Panc1 (cell line): ENCODE measurements at regions not wholly inside any gene's neighbourhood (a gene's known extent, or its start where the extent isn't known, plus 50 kb on each side); places are given as distances from the start of the nearest gene placed in this dataset.

Experiments used
- POLR2AphosphoS5 ChIP-seq: IDR thresholded peaks from 2 replicates; pipeline ENCODE4 v1.6.1; 2012; ENCODE audit warnings: mild to moderate bottlenecking, low read depth, low read length, moderate library complexity
- SIN3A ChIP-seq: IDR thresholded peaks from 2 replicates; pipeline ENCODE4 v1.6.1; 2012; ENCODE audit warnings: low read depth, mild to moderate bottlenecking, low read length, moderate library complexity, borderline replicate concordance; ENCODE audit not compliant: insufficient read depth
- TCF7L2 ChIP-seq: IDR thresholded peaks from 2 replicates; pipeline ENCODE4 v1.6.1; 2011; ENCODE audit warnings: mild to moderate bottlenecking, low read depth, low read length, inconsistent platforms
- TF ChIP-seq, protein P1 (sequence below): fragments of 450-650 bp; IDR thresholded peaks from 2 replicates; pipeline ENCODE4 v1.5.1; 2017; ENCODE audit warnings: mild to moderate bottlenecking
- TF ChIP-seq, protein P2 (sequence below), 2 experiments: IDR thresholded peaks; 2 replicates each; pipeline ENCODE4 v1.6.1; 2011 to 2012; ENCODE audit warnings: low read depth in 2 of 2, control low read depth in 1 of 2, low read length in 1 of 2, mild to moderate bottlenecking in 1 of 2, moderate library complexity in 1 of 2; ENCODE audit not compliant: insufficient read depth in 1 of 2

DNA sequence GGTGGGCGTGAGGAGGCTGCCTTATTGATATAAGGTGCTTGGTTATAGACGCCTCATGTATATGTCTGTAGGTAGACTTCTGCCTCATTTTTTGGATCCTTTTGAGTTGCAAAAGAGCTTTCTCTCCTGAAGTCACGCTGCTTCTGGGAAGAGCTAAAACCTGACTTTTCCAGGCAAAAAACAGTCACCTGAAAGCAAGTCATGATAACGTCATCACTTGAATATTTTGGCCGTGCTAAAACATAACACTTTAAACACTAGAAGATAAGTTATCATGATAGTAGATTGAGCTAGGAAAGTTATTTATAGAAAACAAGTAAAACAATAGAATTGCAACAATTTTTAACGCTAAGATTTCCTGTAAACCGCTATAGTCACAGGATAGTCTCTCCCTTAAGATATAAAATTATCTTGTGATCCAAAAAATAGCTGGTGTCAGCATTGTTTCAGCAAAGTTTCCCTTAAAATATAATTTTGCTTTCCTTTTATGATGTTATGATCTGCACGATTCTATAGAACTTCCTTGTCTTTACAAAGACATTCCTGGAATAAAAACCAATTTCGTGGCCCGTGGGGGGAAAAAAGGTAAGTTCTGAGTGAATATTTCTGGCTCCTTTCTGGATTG is 69.0 kb upstream of the AKAP12 start:
- TF ChIP-seq, protein P1, sequence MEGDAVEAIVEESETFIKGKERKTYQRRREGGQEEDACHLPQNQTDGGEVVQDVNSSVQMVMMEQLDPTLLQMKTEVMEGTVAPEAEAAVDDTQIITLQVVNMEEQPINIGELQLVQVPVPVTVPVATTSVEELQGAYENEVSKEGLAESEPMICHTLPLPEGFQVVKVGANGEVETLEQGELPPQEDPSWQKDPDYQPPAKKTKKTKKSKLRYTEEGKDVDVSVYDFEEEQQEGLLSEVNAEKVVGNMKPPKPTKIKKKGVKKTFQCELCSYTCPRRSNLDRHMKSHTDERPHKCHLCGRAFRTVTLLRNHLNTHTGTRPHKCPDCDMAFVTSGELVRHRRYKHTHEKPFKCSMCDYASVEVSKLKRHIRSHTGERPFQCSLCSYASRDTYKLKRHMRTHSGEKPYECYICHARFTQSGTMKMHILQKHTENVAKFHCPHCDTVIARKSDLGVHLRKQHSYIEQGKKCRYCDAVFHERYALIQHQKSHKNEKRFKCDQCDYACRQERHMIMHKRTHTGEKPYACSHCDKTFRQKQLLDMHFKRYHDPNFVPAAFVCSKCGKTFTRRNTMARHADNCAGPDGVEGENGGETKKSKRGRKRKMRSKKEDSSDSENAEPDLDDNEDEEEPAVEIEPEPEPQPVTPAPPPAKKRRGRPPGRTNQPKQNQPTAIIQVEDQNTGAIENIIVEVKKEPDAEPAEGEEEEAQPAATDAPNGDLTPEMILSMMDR, result no peak
- TF ChIP-seq, protein P2, sequence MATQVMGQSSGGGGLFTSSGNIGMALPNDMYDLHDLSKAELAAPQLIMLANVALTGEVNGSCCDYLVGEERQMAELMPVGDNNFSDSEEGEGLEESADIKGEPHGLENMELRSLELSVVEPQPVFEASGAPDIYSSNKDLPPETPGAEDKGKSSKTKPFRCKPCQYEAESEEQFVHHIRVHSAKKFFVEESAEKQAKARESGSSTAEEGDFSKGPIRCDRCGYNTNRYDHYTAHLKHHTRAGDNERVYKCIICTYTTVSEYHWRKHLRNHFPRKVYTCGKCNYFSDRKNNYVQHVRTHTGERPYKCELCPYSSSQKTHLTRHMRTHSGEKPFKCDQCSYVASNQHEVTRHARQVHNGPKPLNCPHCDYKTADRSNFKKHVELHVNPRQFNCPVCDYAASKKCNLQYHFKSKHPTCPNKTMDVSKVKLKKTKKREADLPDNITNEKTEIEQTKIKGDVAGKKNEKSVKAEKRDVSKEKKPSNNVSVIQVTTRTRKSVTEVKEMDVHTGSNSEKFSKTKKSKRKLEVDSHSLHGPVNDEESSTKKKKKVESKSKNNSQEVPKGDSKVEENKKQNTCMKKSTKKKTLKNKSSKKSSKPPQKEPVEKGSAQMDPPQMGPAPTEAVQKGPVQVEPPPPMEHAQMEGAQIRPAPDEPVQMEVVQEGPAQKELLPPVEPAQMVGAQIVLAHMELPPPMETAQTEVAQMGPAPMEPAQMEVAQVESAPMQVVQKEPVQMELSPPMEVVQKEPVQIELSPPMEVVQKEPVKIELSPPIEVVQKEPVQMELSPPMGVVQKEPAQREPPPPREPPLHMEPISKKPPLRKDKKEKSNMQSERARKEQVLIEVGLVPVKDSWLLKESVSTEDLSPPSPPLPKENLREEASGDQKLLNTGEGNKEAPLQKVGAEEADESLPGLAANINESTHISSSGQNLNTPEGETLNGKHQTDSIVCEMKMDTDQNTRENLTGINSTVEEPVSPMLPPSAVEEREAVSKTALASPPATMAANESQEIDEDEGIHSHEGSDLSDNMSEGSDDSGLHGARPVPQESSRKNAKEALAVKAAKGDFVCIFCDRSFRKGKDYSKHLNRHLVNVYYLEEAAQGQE (IDR thresholded peaks at IDR 0.05; ENCODE audit: insufficient read depth in 1 of 2, low read depth in 2 of 2, low read length in 1 of 2), result no peak
- no peak for TF ChIP-seq POLR2AphosphoS5
- TF ChIP-seq TCF7L2, result no peak
- TF ChIP-seq SIN3A, result no peak
